Keratinocyte (primary cell): ENCODE measurements at regions not wholly inside any gene's neighbourhood (a gene's known extent, or its start where the extent isn't known, plus 50 kb on each side); places are given as distances from the start of the nearest gene placed in this dataset.

ENCODE experiments used
- EZH2 ChIP-seq: IDR thresholded peaks from one replicate; pipeline ENCODE4 v1.6.1; 2012; ENCODE audit warnings: inconsistent platforms, mild to moderate bottlenecking, low read length, moderate library complexity
- TF ChIP-seq, protein P1 (sequence below), 3 experiments: IDR thresholded peaks in 1 of 3; conservative IDR thresholded peaks in 1 of 3; optimal IDR thresholded peaks in 1 of 3; 2 replicates in 2 of 3; 3 replicates in 1 of 3; pipeline versions ENCODE3 to v1.5.1; 2011; ENCODE audit warnings: low read length in 3 of 3, mild to moderate bottlenecking in 3 of 3, moderate library complexity in 2 of 3, control low read depth in 1 of 3, inconsistent platforms in 1 of 3; ENCODE audit not compliant: insufficient read depth in 2 of 3; ENCODE audit errors: extremely low read depth in 1 of 3

DNA sequence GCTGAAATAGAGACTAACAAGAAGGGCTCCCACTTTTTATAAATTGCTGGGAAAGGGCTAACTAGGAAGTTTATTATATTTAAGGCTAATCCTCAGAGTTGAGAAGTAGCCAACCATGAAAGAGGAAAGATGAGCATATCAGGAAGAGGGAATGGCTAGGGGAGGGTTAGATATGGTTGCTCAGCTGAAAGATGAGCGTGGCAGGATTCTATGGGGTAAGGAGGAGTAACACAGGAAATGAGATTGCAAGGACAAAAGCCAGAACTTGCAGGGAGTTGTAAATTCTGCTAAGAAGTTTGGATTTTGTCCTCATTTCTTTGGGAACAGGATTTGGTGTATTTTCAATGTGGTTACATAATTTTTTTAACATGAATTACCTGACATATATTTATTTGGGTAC, 127.4 kb upstream of the ATP2B1 start:
- TF ChIP-seq EZH2 = no peak
- TF ChIP-seq, protein P1, sequence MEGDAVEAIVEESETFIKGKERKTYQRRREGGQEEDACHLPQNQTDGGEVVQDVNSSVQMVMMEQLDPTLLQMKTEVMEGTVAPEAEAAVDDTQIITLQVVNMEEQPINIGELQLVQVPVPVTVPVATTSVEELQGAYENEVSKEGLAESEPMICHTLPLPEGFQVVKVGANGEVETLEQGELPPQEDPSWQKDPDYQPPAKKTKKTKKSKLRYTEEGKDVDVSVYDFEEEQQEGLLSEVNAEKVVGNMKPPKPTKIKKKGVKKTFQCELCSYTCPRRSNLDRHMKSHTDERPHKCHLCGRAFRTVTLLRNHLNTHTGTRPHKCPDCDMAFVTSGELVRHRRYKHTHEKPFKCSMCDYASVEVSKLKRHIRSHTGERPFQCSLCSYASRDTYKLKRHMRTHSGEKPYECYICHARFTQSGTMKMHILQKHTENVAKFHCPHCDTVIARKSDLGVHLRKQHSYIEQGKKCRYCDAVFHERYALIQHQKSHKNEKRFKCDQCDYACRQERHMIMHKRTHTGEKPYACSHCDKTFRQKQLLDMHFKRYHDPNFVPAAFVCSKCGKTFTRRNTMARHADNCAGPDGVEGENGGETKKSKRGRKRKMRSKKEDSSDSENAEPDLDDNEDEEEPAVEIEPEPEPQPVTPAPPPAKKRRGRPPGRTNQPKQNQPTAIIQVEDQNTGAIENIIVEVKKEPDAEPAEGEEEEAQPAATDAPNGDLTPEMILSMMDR (optimal IDR thresholded peaks at IDR 0.05 in 1 of 3, IDR thresholded peaks at IDR 0.05 in 1 of 3, conservative IDR thresholded peaks at IDR 0.05 in 1 of 3; ENCODE audit: extremely low read depth in 1 of 3, insufficient read depth in 2 of 3, low read length in 3 of 3) = no peak
